Heart right ventricle (tissue), 16 donors: ENCODE measurements at regions not wholly inside any gene's neighbourhood (a gene's known extent, or its start where the extent isn't known, plus 50 kb on each side); places are given as distances from the start of the nearest gene placed in this dataset.

ENCODE experiments used
- ATAC-seq, 8 donors: fragments of 200-7000 bp; cut with Tn5 transposase; one replicate each; pipeline ENCODE4 v1.9.1; 2020; ENCODE audit warnings: mild to moderate bottlenecking in 8 of 8, moderate library complexity in 8 of 8, moderate number of reproducible peaks in 1 of 8
- DNase-seq, 2 donors: peaks; one replicate each; pipeline ENCODE4 v3.0.0-alpha.2; 2020
- H3K27ac ChIP-seq, 10 donors: fragments of 200-600 bp; sonication (generic) in 2 of 10; one replicate each; pipeline versions ENCODE4 v1.5.0 to v1.8.0; 2020 to 2022; ENCODE audit warnings: mild to moderate bottlenecking in 3 of 10
- H3K27me3 ChIP-seq, 7 donors: fragments of 200-600 bp; one replicate each; pipeline ENCODE4 v1.8.0; 2021 to 2022; ENCODE audit warnings: mild to moderate bottlenecking in 2 of 7
- H3K36me3 ChIP-seq, 9 donors: fragments of 200-600 bp; sonication (generic) in 1 of 9; one replicate each; pipeline versions ENCODE4 v1.5.0 to v1.8.0; 2020 to 2022; ENCODE audit warnings: mild to moderate bottlenecking in 2 of 9
- H3K4me1 ChIP-seq, 9 donors: fragments of 200-600 bp; sonication (generic) in 1 of 9; one replicate each; pipeline versions ENCODE4 v1.5.0 to v1.8.0; 2020 to 2022; ENCODE audit warnings: mild to moderate bottlenecking in 4 of 9
- H3K4me3 ChIP-seq, 10 donors: fragments of 200-600 bp; sonication (generic) in 2 of 10; one replicate each; pipeline versions ENCODE4 v1.5.0 to v1.8.0; 2020 to 2022; ENCODE audit warnings: mild to moderate bottlenecking in 7 of 10, moderate library complexity in 2 of 10
- H3K9me3 ChIP-seq, 11 donors: fragments of 200-600 bp in 10 of 11; sonication (generic) in 2 of 11; one replicate each; pipeline versions ENCODE4 v1.5.0 to v1.8.0; 2013 to 2022; ENCODE audit warnings: mild to moderate bottlenecking in 2 of 11, control low read depth in 1 of 11, moderate library complexity in 1 of 11
- CTCF ChIP-seq, 9 donors: fragments of 200-600 bp; sonication (generic) in 2 of 9; IDR thresholded peaks; one replicate each; pipeline versions ENCODE4 v1.5.0 to v1.8.0; 2021 to 2022; ENCODE audit warnings: antibody characterized with exemption in 9 of 9, mild to moderate bottlenecking in 5 of 9, moderate library complexity in 1 of 9
- WGBS, 2 donors: extraction: QIAGEN DNeasy Blood & Tissue Kit; methylation state at CpG; one replicate each; pipeline ENCODE4 v1.1.7; 2013; ENCODE audit warnings: inconsistent platforms in 1 of 2; 5-methylcytosine and 5-hydroxymethylcytosine counted together
- intact Hi-C, 10 donors: fragments of 100-400 bp; cut with DNase I; formaldehyde crosslinking; loops; one replicate each; pipeline versions ENCODE4 v1.11.1 to v1.14.2; 2022
- donor health status: Arrhythmogenic right ventricular cardiomyopathy.
- donor health status: ischemic (EF 13 %, LVEDD 7.1; RV severe dilation, severe dysfunction).
- donor health status: healthy with polysubstance abuse.
- donor health status: DM: no; HTN: yes; CAD: no.
- donor health status: DM: no; HTN: no; CAD: no.
- donor health status: ischemic (EF 25% LVEDD 6.9; RV normal size, moderate dysfunction).
- donor health status: ischemic (EF 25% LVEDD 5.7; RV mildly dilated, moderate dysfunction).
- donor health status: healthy.
- donor health status: DM: yes; HTN: yes; CAD: no.
- donor health status: Ischemic cardiomyopathy.
- donor health status: ischemic (EF 35%, LVEDD 5.7; RV mildly dilated, moderate dysfunction).
- donor health status: nonischemic (EF 11% LVEDD 7.7; RV severe dilation, severe dysfunction).
- donor health status: DM: yes; HTN: yes; CAD: no.
- donor health status: PGD.
- donor health status: ischemic (EF 29% LVEDD 5.4; RV normal size, mild dysfunction).
- donor health status: nonischemic (EF 23%, LVEDD 6.1; RV moderate dilation, normal function).

GRCh38 chr6:105650347-105650746 is 247.5 kb upstream of the PREP start:
- Histone ChIP-seq H3K27me3 (no peaks in the 10 kb centered on the region), H3K27ac (peak overlapping the region in 1 of 10 donors; percentile 24)
- WGBS, 2 donors: 93 to 95% methylated on average over 1 of the region's 1 CpG

GRCh38 chr6:105649192-105649591 is 246.3 kb upstream of the PREP start:
- H3K4me3 ChIP-seq: no peak overlapping the region
- no peaks in the 10 kb centered on the region for H3K36me3 ChIP-seq
- H3K27ac ChIP-seq: peak overlapping the region in 1 of 10 donors; percentile 45
- ATAC-seq (no peak), DNase-seq (no peak)
- no peaks in the 10 kb centered on the region for H3K27me3 ChIP-seq
- H3K4me1 ChIP-seq: peaks cover 0 to 9% (median 0%) of the 10 kb centered on the region in 9 donors
- H3K9me3 ChIP-seq: peaks cover 0 to 6% (median 0%) of the 10 kb centered on the region in 11 donors
- intact Hi-C loops: no loop called here
- no peak for TF ChIP-seq CTCF (IDR thresholded peaks at IDR 0.05)
- 96 to 100% methylated on average over 1 of the region's 1 CpG for WGBS, 2 donors

More at GRCh38 chr6:105650347-105650746, 247.5 kb upstream of the PREP start:
- intact Hi-C loops: no loop called here
- no peak for ATAC-seq
- peaks cover 0 to 8% (median 0%) of the 10 kb centered on the region in 9 donors for H3K4me1 ChIP-seq
- H3K4me3 ChIP-seq: no peak overlapping the region
- H3K36me3 ChIP-seq: no peaks in the 10 kb centered on the region
- no peak for DNase-seq
- TF ChIP-seq CTCF (IDR thresholded peaks at IDR 0.05): no peak
- peaks cover 0 to 13% (median 0%) of the 10 kb centered on the region in 11 donors for H3K9me3 ChIP-seq

- Histone ChIP-seq H3K4me3 (no peak overlapping the region), H3K27me3 (no peaks in the 10 kb centered on the region), H3K9me3 (no peaks in the 10 kb centered on the region), H3K27ac (peak overlapping the region in 1 of 10 donors; percentile 68), H3K36me3 (no peaks in the 10 kb centered on the region), H3K4me1 (peaks cover 0 to 9% (median 0%) of the 10 kb centered on the region in 9 donors)
- ATAC-seq: no peak
- intact Hi-C loops: no loop called here
- DNase-seq: no peak
- WGBS, 2 donors: 54 to 57% methylated on average over 4 of the region's 4 CpGs
- TF ChIP-seq CTCF (IDR thresholded peaks at IDR 0.05): no peak
These were observed 245.4 kb upstream of the PREP start for GRCh38 chr6:105648276-105648675.

GRCh38 chr6:105646391-105646867 is 243.5 kb upstream of the PREP start:
- DNase-seq: no peak
- Histone ChIP-seq H3K4me3 (no peak overlapping the region), H3K27ac (peak overlapping the region in 1 of 10 donors; percentile 73), H3K9me3 (no peaks in the 10 kb centered on the region), H3K4me1 (peaks cover 0 to 9% (median 0%) of the 10 kb centered on the region in 9 donors), H3K36me3 (no peaks in the 10 kb centered on the region), H3K27me3 (no peaks in the 10 kb centered on the region)
- WGBS, 2 donors: 85% methylated on average over 5 of the region's 5 CpGs
- intact Hi-C loops: no loop called here
- TF ChIP-seq CTCF (IDR thresholded peaks at IDR 0.05): no peak
- ATAC-seq: peak in 1 of 8 donors; percentile 27
